HG03469 (cell line): ENCODE measurements at regions not wholly inside any gene's neighbourhood (a gene's known extent, or its start where the extent isn't known, plus 50 kb on each side); places are given as distances from the start of the nearest gene placed in this dataset.
"Not testable (repeated sequence)": the region's sequence is repeated elsewhere in the genome, so short reads cannot be mapped to it uniquely, and the experiment has no call there.

Source experiments
- ATAC-seq: cut with Tn5 transposase; IDR thresholded peaks from one replicate; pipeline ENCODE4 v1.9.1; 2021; ENCODE audit warnings: mild to moderate bottlenecking, moderate library complexity, moderate number of reproducible peaks; ENCODE audit not compliant: unreplicated experiment

DNA sequence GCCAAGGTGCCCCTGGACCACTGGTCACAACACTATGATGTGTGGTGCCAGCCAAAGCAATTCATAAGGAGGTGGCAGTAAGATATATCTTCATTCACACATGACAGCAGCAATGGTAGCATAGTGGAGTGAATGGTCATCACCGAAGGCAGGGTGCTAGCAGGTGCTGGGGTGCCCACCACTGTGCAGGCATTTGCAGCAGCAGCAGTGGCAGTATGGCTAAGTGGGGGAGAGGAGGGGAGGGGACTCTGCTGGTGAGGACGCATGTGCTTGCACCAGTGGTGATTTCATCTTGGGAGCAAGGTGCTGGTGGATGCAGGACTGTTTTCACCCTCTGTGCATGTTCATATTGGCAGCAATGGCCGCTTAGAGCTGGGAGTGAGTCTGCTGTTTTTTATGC is 419.1 kb upstream of the KLHL4 start:
- no peak for ATAC-seq

DNA sequence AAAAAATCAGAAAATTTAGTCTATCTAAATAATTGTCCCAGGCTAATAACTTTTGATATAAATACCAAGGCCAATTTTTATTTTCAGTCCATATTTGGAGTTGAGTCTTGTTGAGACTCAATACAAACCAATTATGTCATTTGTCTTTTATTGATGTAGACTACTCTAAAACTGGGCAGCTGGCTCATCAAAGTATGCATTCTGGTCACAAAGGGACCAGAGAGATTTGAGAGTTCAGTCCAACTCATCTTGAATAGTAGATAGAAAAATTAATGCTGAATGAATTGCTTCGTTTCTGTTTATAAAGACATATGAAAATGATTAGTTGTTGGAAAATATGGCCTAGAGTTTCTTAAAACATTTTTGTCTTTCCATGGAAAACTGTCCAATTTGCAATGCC is 412.5 kb upstream of the KLHL4 start:
- ATAC-seq, result no peak

GRCh38 chrX:87110142-87110541 is 407.5 kb upstream of the KLHL4 start:
- ATAC-seq, result no peak

DNA sequence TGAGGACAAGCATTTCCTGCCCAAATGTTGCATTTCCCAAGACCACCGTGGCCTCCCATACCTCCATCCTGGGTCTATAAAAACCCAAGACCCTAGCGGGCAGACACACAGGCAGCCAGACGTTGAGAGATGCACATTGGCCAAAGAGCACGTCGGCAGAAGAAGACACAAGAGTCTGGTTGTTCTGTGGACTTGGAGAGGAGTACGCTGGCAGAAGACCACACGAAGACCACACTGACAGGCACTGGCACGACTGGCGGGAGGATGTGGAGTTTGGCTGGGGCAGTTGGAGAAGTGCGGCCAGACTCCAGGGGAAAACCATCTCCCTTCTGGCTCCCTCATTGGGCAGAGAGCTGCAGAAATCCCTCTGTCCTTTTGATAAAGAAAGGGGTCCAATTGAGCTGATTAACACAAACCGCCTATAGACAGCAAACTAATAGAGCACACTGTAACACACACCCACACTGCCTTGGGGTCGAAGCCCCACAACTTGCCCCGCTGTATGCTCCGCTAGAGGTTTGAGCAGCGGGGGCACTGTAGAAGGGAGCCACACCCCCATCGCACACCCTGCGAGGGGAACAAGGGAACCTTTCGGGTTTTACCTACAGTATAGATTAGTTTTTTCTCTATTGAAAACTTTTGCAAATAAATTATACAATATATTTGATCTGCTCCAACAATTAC is 376.7 kb upstream of the KLHL4 start:
- ATAC-seq, result no peak

- ATAC-seq, result no peak
Measured at GRCh38 chrX:87160435-87161010, 357.1 kb upstream of the KLHL4 start.

DNA sequence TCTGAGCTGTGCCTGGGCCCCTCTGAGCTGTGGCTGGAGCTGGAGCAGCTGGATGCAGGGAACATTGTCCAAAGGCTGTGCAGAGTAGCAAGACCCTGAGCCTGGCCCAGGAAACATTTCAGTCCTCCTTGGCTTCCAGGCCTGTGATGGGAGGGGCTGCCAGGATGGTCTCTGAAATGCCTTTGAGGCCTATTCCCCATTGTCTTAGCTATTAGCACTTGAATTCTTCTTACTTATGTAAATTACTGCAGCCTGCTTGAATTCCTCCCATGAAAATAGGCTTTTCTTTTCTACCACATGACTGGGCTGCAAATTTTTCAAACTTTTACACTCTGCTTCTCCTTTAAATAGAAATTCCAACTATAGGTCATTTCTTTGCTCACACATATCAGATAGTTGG is 349.8 kb upstream of the KLHL4 start:
- no peak for ATAC-seq

DNA sequence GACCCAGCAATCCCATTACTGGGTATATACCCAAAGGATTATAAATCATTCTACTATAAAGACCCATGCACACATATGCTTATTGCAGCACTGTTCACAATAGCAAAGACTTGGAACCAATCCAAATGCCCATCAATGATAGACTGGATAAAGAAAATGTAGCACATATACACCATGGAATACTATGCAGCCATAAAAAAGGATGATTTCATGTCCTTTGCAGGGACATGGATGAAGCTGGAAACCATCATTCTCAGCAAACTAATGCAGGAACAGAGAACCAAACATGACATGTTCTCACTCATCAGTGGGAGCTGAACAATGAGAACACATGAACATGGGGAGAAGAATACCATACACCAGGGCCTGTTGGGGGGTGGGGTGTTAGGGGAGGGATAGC is 339.6 kb upstream of the KLHL4 start:
- ATAC-seq, result not testable (repeated sequence)
